SK-N-SH treated with all-trans-retinoic acid at 6 μM for 48 hours (cell line): ENCODE measurements at regions not wholly inside any gene's neighbourhood (a gene's known extent, or its start where the extent isn't known, plus 50 kb on each side); places are given as distances from the start of the nearest gene placed in this dataset.

Source experiments
- BACH2 ChIP-seq: fragments of 250-450 bp; sonication (Bioruptor Pico); IDR thresholded peaks from 2 replicates; pipeline ENCODE4 v1.9.0; 2021; ENCODE audit warnings: mild to moderate bottlenecking, borderline replicate concordance
- CSDC2 ChIP-seq: fragments of 250-450 bp; sonication (Bioruptor Pico); IDR thresholded peaks from 2 replicates; pipeline ENCODE4 v1.5.0; 2020; ENCODE audit warnings: mild to moderate bottlenecking, moderate library complexity
- OSR1 ChIP-seq: fragments of 250-450 bp; sonication (Bioruptor Pico); IDR thresholded peaks from 2 replicates; pipeline ENCODE4 v1.8.0; 2022; ENCODE audit warnings: moderate library complexity, mild to moderate bottlenecking, inconsistent platforms
- ZFP3 ChIP-seq: fragments of 250-450 bp; sonication (Bioruptor Pico); IDR thresholded peaks from 2 replicates; pipeline ENCODE4 v1.5.0; 2020; ENCODE audit warnings: mild to moderate bottlenecking, moderate library complexity
- TF ChIP-seq, protein P1 (sequence below): fragments of 250-450 bp; sonication (Bioruptor Pico); IDR thresholded peaks from 2 replicates; pipeline ENCODE4 v1.8.0; 2020; ENCODE audit warnings: mild to moderate bottlenecking, moderate library complexity, borderline replicate concordance

DNA sequence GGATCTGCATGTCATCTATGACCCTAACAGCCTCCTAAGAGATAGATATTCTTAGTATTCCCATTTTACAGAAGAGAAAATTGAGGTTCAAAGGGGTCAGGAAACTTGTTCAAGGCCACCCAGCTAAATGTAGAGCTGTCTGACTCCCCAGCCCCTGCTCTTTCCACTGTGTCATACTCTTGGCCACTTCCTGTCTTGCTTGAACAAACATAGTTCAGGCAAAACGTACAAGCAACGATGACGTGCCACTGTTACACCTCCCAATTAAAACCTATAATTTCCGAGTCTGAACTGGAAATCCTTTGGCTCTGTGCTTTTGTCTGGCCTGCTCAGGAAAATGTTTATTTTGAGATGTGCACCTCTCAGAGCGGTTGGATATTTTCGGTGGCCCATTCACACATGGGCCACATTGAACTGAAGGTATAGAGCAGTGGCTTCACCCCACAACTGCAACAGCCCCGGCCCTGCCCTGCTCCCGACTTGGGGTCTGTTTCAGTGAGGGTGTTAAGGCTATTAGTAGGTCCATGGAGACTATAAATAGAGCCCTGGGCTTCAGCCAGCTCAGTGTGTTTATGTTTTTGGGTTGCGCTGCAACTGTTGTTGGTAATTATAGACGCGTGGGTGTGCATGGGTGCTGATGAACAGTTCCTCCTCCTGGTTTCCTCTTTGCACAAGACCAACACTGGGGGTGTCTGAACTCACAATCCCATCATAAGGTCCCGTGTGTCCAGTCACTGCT is 172.3 kb upstream of the ADO start:
- TF ChIP-seq BACH2 (CRISPR knock-in tag): no peak
- no peak for TF ChIP-seq OSR1 (CRISPR knock-in tag)
- TF ChIP-seq, protein P1, sequence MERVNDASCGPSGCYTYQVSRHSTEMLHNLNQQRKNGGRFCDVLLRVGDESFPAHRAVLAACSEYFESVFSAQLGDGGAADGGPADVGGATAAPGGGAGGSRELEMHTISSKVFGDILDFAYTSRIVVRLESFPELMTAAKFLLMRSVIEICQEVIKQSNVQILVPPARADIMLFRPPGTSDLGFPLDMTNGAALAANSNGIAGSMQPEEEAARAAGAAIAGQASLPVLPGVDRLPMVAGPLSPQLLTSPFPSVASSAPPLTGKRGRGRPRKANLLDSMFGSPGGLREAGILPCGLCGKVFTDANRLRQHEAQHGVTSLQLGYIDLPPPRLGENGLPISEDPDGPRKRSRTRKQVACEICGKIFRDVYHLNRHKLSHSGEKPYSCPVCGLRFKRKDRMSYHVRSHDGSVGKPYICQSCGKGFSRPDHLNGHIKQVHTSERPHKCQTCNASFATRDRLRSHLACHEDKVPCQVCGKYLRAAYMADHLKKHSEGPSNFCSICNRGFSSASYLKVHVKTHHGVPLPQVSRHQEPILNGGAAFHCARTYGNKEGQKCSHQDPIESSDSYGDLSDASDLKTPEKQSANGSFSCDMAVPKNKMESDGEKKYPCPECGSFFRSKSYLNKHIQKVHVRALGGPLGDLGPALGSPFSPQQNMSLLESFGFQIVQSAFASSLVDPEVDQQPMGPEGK: no peak
- TF ChIP-seq ZFP3 (CRISPR knock-in tag): no peak
- TF ChIP-seq CSDC2 (CRISPR knock-in tag): no peak
